Esophagus muscularis mucosa (tissue), 4 donors: ENCODE measurements at regions not wholly inside any gene's neighbourhood (a gene's known extent, or its start where the extent isn't known, plus 50 kb on each side); places are given as distances from the start of the nearest gene placed in this dataset.

Source experiments
- DNase-seq: peaks from one replicate; pipeline ENCODE4 v3.0.0-alpha.2; 2017; ENCODE audit errors: extremely low spot score
- H3K27ac ChIP-seq, 4 donors: fragments of 200-600 bp; sonication (generic); replicated peaks in 1 of 4; 1 replicate in 3 of 4; 2 replicates in 1 of 4; pipeline ENCODE4 v1.5.1; 2016 to 2019; ENCODE audit warnings: mild to moderate bottlenecking in 1 of 4
- H3K27me3 ChIP-seq, 4 donors: fragments of 200-600 bp; sonication (generic); one replicate each; pipeline versions ENCODE4 v1.5.1 to v1.6.0; 2016 to 2019
- H3K36me3 ChIP-seq, 4 donors: fragments of 200-600 bp; sonication (generic); one replicate each; pipeline ENCODE4 v1.5.1; 2016 to 2019
- H3K4me1 ChIP-seq, 4 donors: fragments of 200-600 bp; sonication (generic); one replicate each; pipeline ENCODE4 v1.5.1; 2016 to 2019
- H3K4me3 ChIP-seq, 4 donors: fragments of 200-600 bp; sonication (generic); 1 replicate in 2 of 4; 2 replicates in 2 of 4; pipeline ENCODE4 v1.5.1; 2016 to 2019; ENCODE audit warnings: mild to moderate bottlenecking in 4 of 4, moderate library complexity in 1 of 4
- H3K9me3 ChIP-seq, 4 donors: fragments of 200-600 bp; sonication (generic); 1 replicate in 3 of 4; 2 replicates in 1 of 4; pipeline ENCODE4 v1.5.1; 2016 to 2019
- CTCF ChIP-seq, 3 experiments: fragments of 200-600 bp in 2 of 3; fragments of 450-650 bp in 1 of 3; sonication (generic) in 2 of 3; IDR thresholded peaks; one replicate each; pipeline ENCODE4 v1.5.1; 2017 to 2019; ENCODE audit warnings: antibody characterized with exemption in 3 of 3, mild to moderate bottlenecking in 2 of 3, moderate library complexity in 1 of 3
- EP300 ChIP-seq: sonication (generic); formaldehyde crosslinking; IDR thresholded peaks from one replicate; pipeline ENCODE4 v1.6.1; 2017; ENCODE audit warnings: antibody characterized with exemption
- POLR2A ChIP-seq: fragments of 450-650 bp; IDR thresholded peaks from one replicate; pipeline ENCODE4 v1.6.1; 2017; ENCODE audit warnings: antibody characterized with exemption, moderate library complexity, mild to moderate bottlenecking, low read depth
- POLR2AphosphoS5 ChIP-seq, 2 donors: sonication (generic); formaldehyde crosslinking; IDR thresholded peaks; one replicate each; pipeline ENCODE4 v1.6.1; 2017; ENCODE audit warnings: antibody characterized with exemption in 2 of 2
- WGBS: methylation state at CpG from one replicate; pipeline ENCODE4 v1.1.5; 2018; 5-methylcytosine and 5-hydroxymethylcytosine counted together
- intact Hi-C: fragments of 100-400 bp; cut with DNase I; formaldehyde crosslinking; loops from one replicate; pipeline ENCODE4 v1.15.1; 2023

- Histone ChIP-seq H3K36me3 (no peaks in the 10 kb centered on the region), H3K27me3 (peaks cover 0 to 72% (median 7%) of the 10 kb centered on the region in 4 donors), H3K9me3 (no peaks in the 10 kb centered on the region), H3K27ac (no peak overlapping the region), H3K4me3 (no peak overlapping the region), H3K4me1 (peaks cover 0 to 22% (median 9%) of the 10 kb centered on the region in 4 donors)
- intact Hi-C loops = no loop called here
- TF ChIP-seq POLR2A = no peak
- TF ChIP-seq CTCF (IDR thresholded peaks at IDR 0.05) = peak; percentile 35 to 59 (median 44)
- WGBS = 45% methylated on average over 25 of the region's 28 CpGs
- no peak for DNase-seq
Measured at GRCh38 chr17:79388556-79389295, 222.1 kb downstream of the RBFOX3 start.

GRCh38 chr17:79387783-79388182 is 223.1 kb downstream of the RBFOX3 start:
- WGBS = 71% methylated on average over 6 of the region's 6 CpGs
- Histone ChIP-seq H3K27ac (no peak overlapping the region), H3K27me3 (peaks cover 0 to 70% (median 7%) of the 10 kb centered on the region in 4 donors), H3K9me3 (no peaks in the 10 kb centered on the region), H3K36me3 (no peaks in the 10 kb centered on the region), H3K4me1 (peaks cover 0 to 16% (median 9%) of the 10 kb centered on the region in 4 donors), H3K4me3 (no peak overlapping the region)
- DNase-seq = no peak
- TF ChIP-seq POLR2A (no peak), POLR2AphosphoS5 (IDR thresholded peaks at IDR 0.05) (no peak), CTCF (IDR thresholded peaks at IDR 0.05) (no peak), EP300 (no peak)
- intact Hi-C loops = no loop called here

- Histone ChIP-seq H3K4me3 (no peak overlapping the region), H3K27me3 (peaks cover 0 to 68% (median 4%) of the 10 kb centered on the region in 4 donors), H3K36me3 (no peaks in the 10 kb centered on the region), H3K4me1 (peaks cover 0 to 6% (median 2%) of the 10 kb centered on the region in 4 donors), H3K27ac (no peak overlapping the region), H3K9me3 (no peaks in the 10 kb centered on the region)
- TF ChIP-seq POLR2A (no peak), CTCF (IDR thresholded peaks at IDR 0.05) (no peak), POLR2AphosphoS5 (IDR thresholded peaks at IDR 0.05) (no peak), EP300 (no peak)
- WGBS = 90% methylated on average over 4 of the region's 5 CpGs
- no peak for DNase-seq
- intact Hi-C loops = no loop called here
Measured at GRCh38 chr17:79385962-79386563, 224.8 kb downstream of the RBFOX3 start.

- TF ChIP-seq EP300 = no peak
- no peak for TF ChIP-seq POLR2AphosphoS5 (IDR thresholded peaks at IDR 0.05)
- no peak for TF ChIP-seq CTCF (IDR thresholded peaks at IDR 0.05)
- no peak for TF ChIP-seq POLR2A
- no peaks in the 10 kb centered on the region for H3K9me3 ChIP-seq
- intact Hi-C loops = no loop called here
- H3K36me3 ChIP-seq = no peaks in the 10 kb centered on the region
- H3K4me1 ChIP-seq = no peaks in the 10 kb centered on the region
- 86% methylated on average over 8 of the region's 9 CpGs for WGBS
- H3K27me3 ChIP-seq = peaks cover 0 to 66% (median 0%) of the 10 kb centered on the region in 4 donors
- no peak overlapping the region for H3K4me3 ChIP-seq
- no peak overlapping the region for H3K27ac ChIP-seq
- DNase-seq = no peak
Measured at GRCh38 chr17:79382313-79382712, 228.5 kb downstream of the RBFOX3 start.
